Loucy (cell line): ENCODE measurements at regions not wholly inside any gene's neighbourhood (a gene's known extent, or its start where the extent isn't known, plus 50 kb on each side); places are given as distances from the start of the nearest gene placed in this dataset.

Experiments used
- H2AFZ ChIP-seq: fragments of 200-600 bp; sonication (generic); 2 replicates; pipeline ENCODE4 v1.6.0; 2016; ENCODE audit warnings: antibody characterized with exemption, mild to moderate bottlenecking, low read length, moderate library complexity
- H3F3A ChIP-seq: fragments of 200-600 bp; 2 replicates; pipeline ENCODE4 v1.6.0; 2016; ENCODE audit warnings: antibody characterized with exemption, low read depth, mild to moderate bottlenecking
- H3K27me3 ChIP-seq: fragments of 200-600 bp; sonication (generic); 2 replicates; pipeline ENCODE4 v1.6.1; 2014; ENCODE audit warnings: low read length, mild to moderate bottlenecking; ENCODE audit not compliant: insufficient read depth, poor library complexity, severe bottlenecking
- H3K36me3 ChIP-seq: fragments of 200-600 bp; sonication (generic); 2 replicates; pipeline ENCODE4 v1.6.1; 2016; ENCODE audit warnings: low read length; ENCODE audit not compliant: insufficient read depth
- H3K4me1 ChIP-seq: fragments of 200-600 bp; sonication (generic); 2 replicates; pipeline ENCODE4 v1.5.1; 2014; ENCODE audit warnings: low read length, mild to moderate bottlenecking; ENCODE audit not compliant: insufficient read depth, poor library complexity, severe bottlenecking
- H3K4me2 ChIP-seq: fragments of 200-600 bp; sonication (generic); 2 replicates; pipeline ENCODE4 v1.6.0; 2014; ENCODE audit warnings: antibody characterized with exemption, low read length, low read depth, mild to moderate bottlenecking; ENCODE audit not compliant: poor library complexity, severe bottlenecking
- H3K4me3 ChIP-seq: fragments of 200-600 bp; sonication (generic); 2 replicates; pipeline ENCODE4 v1.5.1; 2014; ENCODE audit warnings: low read length, mild to moderate bottlenecking, mixed read lengths; ENCODE audit not compliant: poor library complexity, severe bottlenecking
- H3K79me2 ChIP-seq: fragments of 200-600 bp; sonication (generic); 2 replicates; pipeline ENCODE4 v1.6.1; 2014; ENCODE audit warnings: low read length; ENCODE audit not compliant: insufficient read depth
- H3K9ac ChIP-seq: fragments of 200-600 bp; sonication (generic); 2 replicates; pipeline ENCODE4 v1.6.0; 2014; ENCODE audit warnings: mild to moderate bottlenecking, low read depth, low read length, moderate library complexity; ENCODE audit not compliant: poor library complexity, severe bottlenecking
- H3K9me2 ChIP-seq: fragments of 200-600 bp; sonication (generic); replicated peaks from 2 replicates; pipeline ENCODE4 v1.6.1; 2016; ENCODE audit warnings: low read depth, low read length, mixed read lengths
- H3K9me3 ChIP-seq: fragments of 200-600 bp; sonication (generic); 2 replicates; pipeline ENCODE4 v1.6.1; 2014; ENCODE audit warnings: mild to moderate bottlenecking, antibody characterized with exemption, low read length, low read depth; ENCODE audit not compliant: insufficient read depth
- H4K20me1 ChIP-seq: fragments of 200-600 bp; sonication (generic); 2 replicates; pipeline ENCODE4 v1.6.0; 2014; ENCODE audit warnings: antibody characterized with exemption, low read length, mild to moderate bottlenecking; ENCODE audit not compliant: insufficient read depth, poor library complexity, severe bottlenecking
- CTCF ChIP-seq: fragments of 200-600 bp; sonication (generic); conservative IDR thresholded peaks from 2 replicates; pipeline ENCODE4 v1.5.1; 2014; ENCODE audit warnings: mild to moderate bottlenecking, antibody characterized with exemption, low read length
- EZH2phosphoT487 ChIP-seq: fragments of 200-600 bp; IDR thresholded peaks from 2 replicates; pipeline ENCODE4 v1.6.1; 2018; ENCODE audit warnings: antibody characterized with exemption, mild to moderate bottlenecking, moderate library complexity, borderline replicate concordance

- Histone ChIP-seq H3K79me2 (no peaks in the 10 kb centered on the region), H3K36me3 (no peaks in the 10 kb centered on the region), H3K27me3 (no peaks in the 10 kb centered on the region), H3K9me2 (no peaks in the 10 kb centered on the region), H3K4me3 (no peak overlapping the region), H3K4me1 (peaks cover 6% of the 10 kb centered on the region), H4K20me1 (no peaks in the 10 kb centered on the region), H3K4me2 (no peak overlapping the region), H2AFZ (no peak overlapping the region), H3F3A (no peaks in the 10 kb centered on the region), H3K9ac (no peak overlapping the region), H3K9me3 (no peaks in the 10 kb centered on the region)
- no peak for TF ChIP-seq CTCF
- TF ChIP-seq EZH2phosphoT487: no peak
These were observed 341.8 kb downstream of the MAN2A1 start for GRCh38 chr5:110031402-110032140.

GRCh38 chr5:110032376-110032775 lies 342.6 kb downstream of the MAN2A1 start:
- no peak overlapping the region for H3K4me2 ChIP-seq
- no peaks in the 10 kb centered on the region for H3K9me2 ChIP-seq
- no peaks in the 10 kb centered on the region for H3K36me3 ChIP-seq
- H3K9me3 ChIP-seq: no peaks in the 10 kb centered on the region
- no peak overlapping the region for H2AFZ ChIP-seq
- no peaks in the 10 kb centered on the region for H4K20me1 ChIP-seq
- no peak overlapping the region for H3K4me3 ChIP-seq
- peaks cover 6% of the 10 kb centered on the region for H3K4me1 ChIP-seq
- H3K79me2 ChIP-seq: no peaks in the 10 kb centered on the region
- H3F3A ChIP-seq: no peaks in the 10 kb centered on the region
- no peak for TF ChIP-seq CTCF
- no peak for TF ChIP-seq EZH2phosphoT487
- no peaks in the 10 kb centered on the region for H3K27me3 ChIP-seq
- no peak overlapping the region for H3K9ac ChIP-seq

- Histone ChIP-seq H2AFZ (no peak overlapping the region), H3K4me3 (no peak overlapping the region), H3F3A (no peaks in the 10 kb centered on the region), H3K4me1 (peaks cover 3% of the 10 kb centered on the region), H3K4me2 (no peak overlapping the region), H3K36me3 (no peaks in the 10 kb centered on the region), H4K20me1 (no peaks in the 10 kb centered on the region), H3K9me2 (no peaks in the 10 kb centered on the region), H3K27me3 (no peaks in the 10 kb centered on the region), H3K9me3 (no peaks in the 10 kb centered on the region), H3K79me2 (no peaks in the 10 kb centered on the region), H3K9ac (no peak overlapping the region)
- TF ChIP-seq EZH2phosphoT487 (no peak), CTCF (no peak)
These were observed 344.4 kb downstream of the MAN2A1 start for GRCh38 chr5:110034056-110034600.
